IPS DF 6.9 (cell line): ENCODE measurements at regions not wholly inside any gene's neighbourhood (a gene's known extent, or its start where the extent isn't known, plus 50 kb on each side); places are given as distances from the start of the nearest gene placed in this dataset.

Experiments
- DNase-seq: peaks from one replicate; pipeline ENCODE4 v3.0.0-alpha.2; 2013; ENCODE audit warnings: low read depth, low spot score
- H3K27ac ChIP-seq: one replicate; pipeline ENCODE4 v1.5.1; 2013; ENCODE audit warnings: low read length, control low read depth
- H3K27me3 ChIP-seq: 2 replicates; pipeline ENCODE4 v1.6.1; 2013; ENCODE audit warnings: mild to moderate bottlenecking, low read length; ENCODE audit not compliant: control insufficient read depth, insufficient read depth
- H3K36me3 ChIP-seq: 2 replicates; pipeline ENCODE4 v1.6.1; 2013; ENCODE audit warnings: low read length; ENCODE audit not compliant: control insufficient read depth, insufficient read depth
- H3K4me1 ChIP-seq: 2 replicates; pipeline ENCODE4 v1.6.1; 2013; ENCODE audit warnings: low read length; ENCODE audit not compliant: control insufficient read depth, insufficient read depth
- H3K4me3 ChIP-seq: 2 replicates; pipeline ENCODE4 v1.5.1; 2013; ENCODE audit warnings: mild to moderate bottlenecking, low read length
- H3K9me3 ChIP-seq: 2 replicates; pipeline ENCODE4 v1.6.1; 2013; ENCODE audit warnings: low read length, inconsistent platforms; ENCODE audit not compliant: control insufficient read depth, insufficient read depth
- WGBS: extraction: QIAGEN DNeasy Blood & Tissue Kit; methylation state at CpG from one replicate; pipeline ENCODE4 v1.1.7; 2013; ENCODE audit warnings: mixed read lengths, missing lambda C conversion rate; ENCODE audit not compliant: insufficient read length, insufficient coverage; 5-methylcytosine and 5-hydroxymethylcytosine counted together

GRCh38 chr7:47092336-47092735 lies 489.6 kb downstream of the TNS3 start:
- DNase-seq = no peak
- no peaks in the 10 kb centered on the region for H3K27me3 ChIP-seq
- H3K4me1 ChIP-seq = no peaks in the 10 kb centered on the region
- no peak overlapping the region for H3K4me3 ChIP-seq
- no peaks in the 10 kb centered on the region for H3K36me3 ChIP-seq
- H3K27ac ChIP-seq = no peak overlapping the region
- H3K9me3 ChIP-seq = no peaks in the 10 kb centered on the region

GRCh38 chr7:47091141-47091540 lies 490.8 kb downstream of the TNS3 start:
- no peak for DNase-seq
- WGBS = no CpG with 5 or more reads among the region's 3 CpGs
- no peaks in the 10 kb centered on the region for H3K9me3 ChIP-seq
- no peaks in the 10 kb centered on the region for H3K36me3 ChIP-seq
- no peak overlapping the region for H3K4me3 ChIP-seq
- no peaks in the 10 kb centered on the region for H3K27me3 ChIP-seq
- H3K4me1 ChIP-seq = no peaks in the 10 kb centered on the region
- H3K27ac ChIP-seq = no peak overlapping the region

- Histone ChIP-seq H3K36me3 (no peaks in the 10 kb centered on the region), H3K27me3 (no peaks in the 10 kb centered on the region), H3K4me1 (no peaks in the 10 kb centered on the region), H3K27ac (no peak overlapping the region), H3K4me3 (no peak overlapping the region), H3K9me3 (no peaks in the 10 kb centered on the region)
- WGBS = no CpG with 5 or more reads among the region's 6 CpGs
- no peak for DNase-seq
These were observed 492.4 kb downstream of the TNS3 start for GRCh38 chr7:47089461-47089860.

GRCh38 chr7:47089068-47089417 lies 492.9 kb downstream of the TNS3 start:
- Histone ChIP-seq H3K36me3 (no peaks in the 10 kb centered on the region), H3K27me3 (no peaks in the 10 kb centered on the region), H3K27ac (no peak overlapping the region), H3K4me1 (no peaks in the 10 kb centered on the region), H3K4me3 (no peak overlapping the region), H3K9me3 (no peaks in the 10 kb centered on the region)
- no CpG with 5 or more reads among the region's 1 CpG for WGBS
- no peak for DNase-seq

- peak; percentile 25 for DNase-seq
- H3K36me3 ChIP-seq = no peaks in the 10 kb centered on the region
- H3K9me3 ChIP-seq = no peaks in the 10 kb centered on the region
- H3K27me3 ChIP-seq = no peaks in the 10 kb centered on the region
- no peak overlapping the region for H3K27ac ChIP-seq
- H3K4me1 ChIP-seq = no peaks in the 10 kb centered on the region
- no CpG with 5 or more reads among the region's 14 CpGs for WGBS
- H3K4me3 ChIP-seq = no peak overlapping the region
These were observed 493.4 kb downstream of the TNS3 start for GRCh38 chr7:47088329-47089067.

- Histone ChIP-seq H3K4me3 (no peak overlapping the region), H3K27me3 (no peaks in the 10 kb centered on the region), H3K27ac (no peak overlapping the region), H3K9me3 (no peaks in the 10 kb centered on the region), H3K36me3 (no peaks in the 10 kb centered on the region), H3K4me1 (no peaks in the 10 kb centered on the region)
- DNase-seq = no peak
- no CpG with 5 or more reads among the region's 2 CpGs for WGBS
These were observed 494.0 kb downstream of the TNS3 start for GRCh38 chr7:47087866-47088265.

GRCh38 chr7:47085491-47086275 lies 496.2 kb downstream of the TNS3 start:
- Histone ChIP-seq H3K27ac (no peak overlapping the region), H3K36me3 (no peaks in the 10 kb centered on the region), H3K27me3 (no peaks in the 10 kb centered on the region), H3K4me1 (no peaks in the 10 kb centered on the region), H3K4me3 (no peak overlapping the region), H3K9me3 (no peaks in the 10 kb centered on the region)
- no peak for DNase-seq
- WGBS = no CpG with 5 or more reads among the region's 1 CpG

- no peak overlapping the region for H3K27ac ChIP-seq
- H3K4me3 ChIP-seq = no peak overlapping the region
- no peaks in the 10 kb centered on the region for H3K9me3 ChIP-seq
- WGBS = no CpG with 5 or more reads among the region's 7 CpGs
- H3K36me3 ChIP-seq = no peaks in the 10 kb centered on the region
- H3K27me3 ChIP-seq = no peaks in the 10 kb centered on the region
- no peaks in the 10 kb centered on the region for H3K4me1 ChIP-seq
- no peak for DNase-seq
These were observed 498.2 kb downstream of the TNS3 start for GRCh38 chr7:47083476-47084250.

GRCh38 chr7:47080816-47081215 lies 501.1 kb downstream of the TNS3 start:
- Histone ChIP-seq H3K4me1 (no peaks in the 10 kb centered on the region), H3K27me3 (no peaks in the 10 kb centered on the region), H3K36me3 (no peaks in the 10 kb centered on the region), H3K9me3 (no peaks in the 10 kb centered on the region), H3K27ac (no peak overlapping the region), H3K4me3 (no peak overlapping the region)
- WGBS = no CpG with 5 or more reads among the region's 3 CpGs
- DNase-seq = no peak

GRCh38 chr7:47078241-47078640 lies 503.7 kb downstream of the TNS3 start:
- DNase-seq = no peak
- H3K27ac ChIP-seq = no peak overlapping the region
- no peaks in the 10 kb centered on the region for H3K27me3 ChIP-seq
- H3K4me3 ChIP-seq = no peak overlapping the region
- H3K36me3 ChIP-seq = no peaks in the 10 kb centered on the region
- no CpG with 5 or more reads among the region's 2 CpGs for WGBS
- H3K9me3 ChIP-seq = no peaks in the 10 kb centered on the region
- no peaks in the 10 kb centered on the region for H3K4me1 ChIP-seq
